PC-9 (cell line): ENCODE measurements at regions not wholly inside any gene's neighbourhood (a gene's known extent, or its start where the extent isn't known, plus 50 kb on each side); places are given as distances from the start of the nearest gene placed in this dataset.

Experiments
- BruUV-seq: library from RNA; stranded (reverse); fragments of 400-500 nt; replicated peaks from 2 replicates; lab custom pipeline; 2021; lab: Mats Ljungman, UMichigan
- CTCF ChIA-PET: fragments of 300-600 bp; sonication (Branson Sonifier 250); formaldehyde crosslinking; loops from one replicate; lab custom pipeline; 2022; ENCODE audit warnings: antibody characterized with exemption; lab: Charles Lee
- POLR2A ChIA-PET: fragments of 300-600 bp; sonication (Branson Sonifier 250); formaldehyde crosslinking; loops from one replicate; lab custom pipeline; 2022; ENCODE audit warnings: antibody characterized with exemption; ENCODE audit not compliant: unreplicated experiment; lab: Charles Lee
- DNase-seq, 2 experiments: peaks; one replicate each; pipeline versions ENCODE4 v3.0.0 to v3.0.0-alpha.2; 2015 to 2022; ENCODE audit warnings: mixed read lengths in 1 of 2
- H2AFZ ChIP-seq: fragments of 200-600 bp; sonication (generic); 2 replicates; pipeline ENCODE4 v1.8.1; 2017; ENCODE audit warnings: antibody characterized with exemption
- H3F3A ChIP-seq: fragments of 200-600 bp; sonication (generic); 2 replicates; pipeline ENCODE4 v1.8.1; 2017; ENCODE audit warnings: antibody characterized with exemption, mild to moderate bottlenecking, low read depth; ENCODE audit not compliant: insufficient read depth
- H3K27ac ChIP-seq: fragments of 200-600 bp; sonication (generic); 2 replicates; pipeline ENCODE4 v1.6.1; 2016; ENCODE audit warnings: mixed run types
- H3K27me3 ChIP-seq: fragments of 200-600 bp; sonication (generic); 2 replicates; pipeline ENCODE4 v1.6.1; 2016; ENCODE audit warnings: low read depth, mixed run types; ENCODE audit not compliant: insufficient read depth
- H3K36me3 ChIP-seq: fragments of 200-600 bp; sonication (generic); 2 replicates; pipeline ENCODE4 v1.6.1; 2016; ENCODE audit warnings: low read depth, mixed run types
- H3K4me1 ChIP-seq: fragments of 200-600 bp; sonication (generic); replicated peaks from 2 replicates; pipeline ENCODE4 v1.6.1; 2016; ENCODE audit warnings: mixed run types; ENCODE audit not compliant: insufficient read depth
- H3K4me2 ChIP-seq: fragments of 200-600 bp; sonication (generic); 2 replicates; pipeline ENCODE4 v1.6.1; 2017; ENCODE audit warnings: mixed run types
- H3K4me3 ChIP-seq: fragments of 200-600 bp; sonication (generic); 2 replicates; pipeline ENCODE4 v1.6.1; 2016; ENCODE audit warnings: mixed run types
- H3K79me2 ChIP-seq: fragments of 200-600 bp; sonication (generic); 2 replicates; pipeline ENCODE4 v1.6.1; 2017; ENCODE audit warnings: low read depth, mixed run types
- H3K9me2 ChIP-seq: fragments of 200-600 bp; sonication (generic); 2 replicates; pipeline ENCODE4 v1.8.1; 2017; ENCODE audit warnings: mild to moderate bottlenecking; ENCODE audit not compliant: insufficient read depth
- H3K9me3 ChIP-seq: fragments of 200-600 bp; sonication (generic); 2 replicates; pipeline ENCODE4 v1.8.1; 2016; ENCODE audit warnings: low read depth; ENCODE audit not compliant: insufficient read depth
- H4K20me1 ChIP-seq: fragments of 200-600 bp; sonication (generic); 2 replicates; pipeline ENCODE4 v1.8.1; 2017; ENCODE audit not compliant: insufficient read depth
- EZH2 ChIP-seq: fragments of 200-600 bp; sonication (generic); IDR thresholded peaks from 2 replicates; pipeline ENCODE4 v1.8.0; 2017; ENCODE audit warnings: antibody characterized with exemption, low read depth
- intact Hi-C: fragments of 100-400 bp; cut with micrococcal nuclease; formaldehyde crosslinking; loops from one replicate; pipeline ENCODE4 v1.10.0; 2022; ENCODE audit not compliant: unreplicated experiment
- TF ChIP-seq, protein P1 (sequence below): fragments of 200-600 bp; sonication (generic); conservative IDR thresholded peaks from 2 replicates; pipeline ENCODE4 v1.6.1; 2017; ENCODE audit warnings: mixed run types, antibody characterized with exemption, mild to moderate bottlenecking, moderate library complexity

DNA sequence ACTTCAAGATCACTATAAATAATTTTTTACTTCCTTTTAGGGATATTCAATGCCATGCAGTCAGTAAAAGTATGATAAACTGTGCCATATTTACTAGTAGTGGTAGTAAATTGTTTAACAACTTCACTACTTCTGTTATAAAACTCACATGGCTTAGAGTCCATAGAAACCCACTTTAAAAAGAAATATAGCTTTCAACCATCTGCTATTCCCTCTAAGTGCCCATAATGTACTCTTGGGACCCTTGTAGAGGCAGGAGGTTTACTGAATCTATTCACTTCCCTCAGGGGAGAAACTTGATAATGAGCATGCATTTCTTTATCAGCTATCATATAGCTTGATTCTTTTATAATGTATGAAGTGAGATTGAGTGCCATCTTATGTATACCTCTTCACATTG, 1448.4 kb upstream of the ALCAM start:
- intact Hi-C loops, result no loop called here
- Histone ChIP-seq H3K36me3 (no peaks in the 10 kb centered on the region), H3F3A (no peaks in the 10 kb centered on the region), H3K9me3 (no peaks in the 10 kb centered on the region), H3K9me2 (no peaks in the 10 kb centered on the region; the same call in 1 of the 2 replicates), H3K4me3 (no peak overlapping the region), H3K27ac (no peak overlapping the region), H3K79me2 (no peaks in the 10 kb centered on the region), H3K27me3 (no peaks in the 10 kb centered on the region), H3K4me2 (no peak overlapping the region), H4K20me1 (no peaks in the 10 kb centered on the region), H2AFZ (no peak overlapping the region), H3K4me1 (no peaks in the 10 kb centered on the region)
- CTCF ChIA-PET, result no interaction called here
- POLR2A ChIA-PET, result no interaction called here
- DNase-seq, result no peak
- TF ChIP-seq, protein P1, sequence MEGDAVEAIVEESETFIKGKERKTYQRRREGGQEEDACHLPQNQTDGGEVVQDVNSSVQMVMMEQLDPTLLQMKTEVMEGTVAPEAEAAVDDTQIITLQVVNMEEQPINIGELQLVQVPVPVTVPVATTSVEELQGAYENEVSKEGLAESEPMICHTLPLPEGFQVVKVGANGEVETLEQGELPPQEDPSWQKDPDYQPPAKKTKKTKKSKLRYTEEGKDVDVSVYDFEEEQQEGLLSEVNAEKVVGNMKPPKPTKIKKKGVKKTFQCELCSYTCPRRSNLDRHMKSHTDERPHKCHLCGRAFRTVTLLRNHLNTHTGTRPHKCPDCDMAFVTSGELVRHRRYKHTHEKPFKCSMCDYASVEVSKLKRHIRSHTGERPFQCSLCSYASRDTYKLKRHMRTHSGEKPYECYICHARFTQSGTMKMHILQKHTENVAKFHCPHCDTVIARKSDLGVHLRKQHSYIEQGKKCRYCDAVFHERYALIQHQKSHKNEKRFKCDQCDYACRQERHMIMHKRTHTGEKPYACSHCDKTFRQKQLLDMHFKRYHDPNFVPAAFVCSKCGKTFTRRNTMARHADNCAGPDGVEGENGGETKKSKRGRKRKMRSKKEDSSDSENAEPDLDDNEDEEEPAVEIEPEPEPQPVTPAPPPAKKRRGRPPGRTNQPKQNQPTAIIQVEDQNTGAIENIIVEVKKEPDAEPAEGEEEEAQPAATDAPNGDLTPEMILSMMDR, result no peak
- TF ChIP-seq EZH2, result no peak
- no TSS peak for BruUV-seq

DNA sequence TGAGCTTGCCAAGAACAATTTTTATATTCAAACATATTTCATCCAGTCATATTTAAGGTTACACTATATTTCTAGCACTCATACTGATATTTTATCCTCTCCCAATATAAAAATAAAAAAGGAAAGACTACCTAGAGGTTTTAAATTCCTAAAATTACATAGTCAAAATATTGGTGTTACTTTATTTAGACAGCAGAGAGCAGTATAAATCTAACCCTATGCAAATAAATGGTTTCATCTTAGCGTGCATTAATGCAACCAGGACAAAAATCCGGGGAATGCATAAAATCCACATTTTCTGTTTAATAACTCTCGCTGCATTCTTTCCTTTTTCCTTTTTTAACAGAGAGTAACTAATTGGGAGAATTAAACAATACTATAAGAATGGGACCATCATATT, 1447.4 kb upstream of the ALCAM start:
- H3K9me3 ChIP-seq, result no peaks in the 10 kb centered on the region
- intact Hi-C loops, result no loop called here
- H2AFZ ChIP-seq, result no peak overlapping the region
- no peak overlapping the region for H3K27ac ChIP-seq
- no peak overlapping the region for H3K4me3 ChIP-seq
- H3K9me2 ChIP-seq, result no peaks in the 10 kb centered on the region; the same call in 1 of the 2 replicates
- no peak for TF ChIP-seq EZH2
- TF ChIP-seq, protein P1, result no peak; the same call in 1 of the 2 replicates
- BruUV-seq, result no TSS peak
- H3K4me2 ChIP-seq, result no peak overlapping the region
- CTCF ChIA-PET, result no interaction called here
- POLR2A ChIA-PET, result no interaction called here
- no peaks in the 10 kb centered on the region for H4K20me1 ChIP-seq
- no peaks in the 10 kb centered on the region for H3K4me1 ChIP-seq
- H3F3A ChIP-seq, result no peaks in the 10 kb centered on the region
- no peaks in the 10 kb centered on the region for H3K79me2 ChIP-seq
- no peaks in the 10 kb centered on the region for H3K36me3 ChIP-seq
- no peak for DNase-seq
- H3K27me3 ChIP-seq, result no peaks in the 10 kb centered on the region

DNA sequence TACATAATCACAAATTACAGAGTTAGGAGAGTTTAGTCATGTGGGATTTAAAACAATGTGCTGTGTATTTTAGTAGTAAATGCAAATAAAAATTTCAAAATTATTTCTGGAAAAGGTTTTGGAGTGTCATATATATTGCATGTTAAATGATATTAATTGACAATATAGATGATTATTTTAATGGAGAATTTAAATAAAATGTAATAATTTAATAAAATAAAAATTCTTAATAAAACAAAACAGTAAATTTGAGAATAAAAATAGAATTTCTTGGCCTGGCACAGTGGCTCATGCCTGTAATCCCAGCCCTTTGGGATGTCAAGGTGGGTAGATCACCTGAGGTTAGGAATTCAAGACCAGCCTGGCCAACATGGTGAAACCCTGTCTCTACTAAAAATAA, 1442.8 kb upstream of the ALCAM start:
- POLR2A ChIA-PET, result no interaction called here
- H3K4me1 ChIP-seq, result no peaks in the 10 kb centered on the region
- no peaks in the 10 kb centered on the region for H4K20me1 ChIP-seq
- H3K9me2 ChIP-seq, result no peaks in the 10 kb centered on the region
- BruUV-seq, result no TSS peak
- DNase-seq, result no peak
- H3K4me2 ChIP-seq, result no peak overlapping the region
- no peak overlapping the region for H2AFZ ChIP-seq
- CTCF ChIA-PET, result no interaction called here
- H3K9me3 ChIP-seq, result no peaks in the 10 kb centered on the region
- H3K79me2 ChIP-seq, result no peaks in the 10 kb centered on the region
- H3K27me3 ChIP-seq, result no peaks in the 10 kb centered on the region
- H3K4me3 ChIP-seq, result no peak overlapping the region
- no peaks in the 10 kb centered on the region for H3K36me3 ChIP-seq
- no peaks in the 10 kb centered on the region for H3F3A ChIP-seq
- intact Hi-C loops, result no loop called here
- TF ChIP-seq, protein P1, result no peak
- no peak for TF ChIP-seq EZH2
- no peak overlapping the region for H3K27ac ChIP-seq
